GM12864 (cell line): ENCODE measurements at regions not wholly inside any gene's neighbourhood (a gene's known extent, or its start where the extent isn't known, plus 50 kb on each side); places are given as distances from the start of the nearest gene placed in this dataset.
"Not testable (repeated sequence)": the region's sequence is repeated elsewhere in the genome, so short reads cannot be mapped to it uniquely, and the experiment has no call there.

Experiments
- DNase-seq: peaks from one replicate; pipeline ENCODE4 v3.0.0-alpha.2; 2011; ENCODE audit warnings: low read depth
- H3K4me3 ChIP-seq: 2 replicates; pipeline ENCODE4 v1.5.1; 2011; ENCODE audit warnings: mild to moderate bottlenecking, low read depth, low read length, control low read depth
- TF ChIP-seq, protein P1 (sequence below): IDR thresholded peaks from 2 replicates; pipeline ENCODE4 v1.5.1; 2011; ENCODE audit warnings: low read depth, mild to moderate bottlenecking, moderate library complexity, low read length, control low read depth, inconsistent platforms; ENCODE audit errors: missing control alignments

DNA sequence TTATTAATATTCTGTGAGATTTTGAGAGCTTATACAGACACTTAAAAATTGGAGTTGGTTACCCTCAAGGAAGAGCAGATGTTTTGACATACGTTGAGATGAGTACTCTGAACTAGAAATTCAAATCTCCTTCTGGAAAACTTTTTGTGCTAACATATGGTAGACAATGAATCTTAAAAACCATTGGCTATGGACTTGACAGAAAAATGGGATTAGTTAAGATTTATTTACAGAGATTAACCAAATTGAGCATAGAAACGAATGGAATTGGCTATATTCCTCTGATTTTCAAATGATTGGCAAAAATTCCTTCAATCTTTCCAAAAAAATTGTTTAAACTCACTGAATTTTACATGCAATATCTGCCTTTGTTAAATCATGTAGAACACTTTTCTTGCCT is 1392.9 kb downstream of the BRINP3 start:
- DNase-seq: no peak
- H3K4me3 ChIP-seq: no peak overlapping the region
- TF ChIP-seq, protein P1, sequence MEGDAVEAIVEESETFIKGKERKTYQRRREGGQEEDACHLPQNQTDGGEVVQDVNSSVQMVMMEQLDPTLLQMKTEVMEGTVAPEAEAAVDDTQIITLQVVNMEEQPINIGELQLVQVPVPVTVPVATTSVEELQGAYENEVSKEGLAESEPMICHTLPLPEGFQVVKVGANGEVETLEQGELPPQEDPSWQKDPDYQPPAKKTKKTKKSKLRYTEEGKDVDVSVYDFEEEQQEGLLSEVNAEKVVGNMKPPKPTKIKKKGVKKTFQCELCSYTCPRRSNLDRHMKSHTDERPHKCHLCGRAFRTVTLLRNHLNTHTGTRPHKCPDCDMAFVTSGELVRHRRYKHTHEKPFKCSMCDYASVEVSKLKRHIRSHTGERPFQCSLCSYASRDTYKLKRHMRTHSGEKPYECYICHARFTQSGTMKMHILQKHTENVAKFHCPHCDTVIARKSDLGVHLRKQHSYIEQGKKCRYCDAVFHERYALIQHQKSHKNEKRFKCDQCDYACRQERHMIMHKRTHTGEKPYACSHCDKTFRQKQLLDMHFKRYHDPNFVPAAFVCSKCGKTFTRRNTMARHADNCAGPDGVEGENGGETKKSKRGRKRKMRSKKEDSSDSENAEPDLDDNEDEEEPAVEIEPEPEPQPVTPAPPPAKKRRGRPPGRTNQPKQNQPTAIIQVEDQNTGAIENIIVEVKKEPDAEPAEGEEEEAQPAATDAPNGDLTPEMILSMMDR: no peak

GRCh38 chr1:189103956-189104355 is 1373.7 kb downstream of the BRINP3 start:
- no peak overlapping the region for H3K4me3 ChIP-seq
- no peak for DNase-seq
- TF ChIP-seq, protein P1: no peak

GRCh38 chr1:189117072-189117770 is 1360.4 kb downstream of the BRINP3 start:
- no peak for DNase-seq
- no peak overlapping the region for H3K4me3 ChIP-seq
- TF ChIP-seq, protein P1: no peak

DNA sequence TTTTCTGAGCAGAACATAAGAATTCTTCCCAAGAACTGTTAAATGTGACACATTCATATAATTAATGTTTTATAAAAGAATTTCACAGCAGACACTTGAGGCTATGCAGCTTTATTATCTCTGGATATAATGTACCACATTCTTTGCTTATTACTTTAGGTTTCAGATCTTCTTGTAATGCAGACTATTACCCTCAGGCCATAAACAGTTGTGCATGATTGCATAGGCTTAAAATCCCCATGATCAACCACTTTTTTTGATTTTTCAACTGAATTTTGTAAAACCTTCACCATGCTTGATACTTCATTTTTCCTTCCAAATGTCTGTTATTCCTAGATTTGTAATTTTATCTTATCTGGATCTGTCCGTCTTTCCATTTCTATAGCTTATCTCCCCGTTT is 1355.7 kb downstream of the BRINP3 start:
- TF ChIP-seq, protein P1: no peak
- no peak for DNase-seq
- no peak overlapping the region for H3K4me3 ChIP-seq

DNA sequence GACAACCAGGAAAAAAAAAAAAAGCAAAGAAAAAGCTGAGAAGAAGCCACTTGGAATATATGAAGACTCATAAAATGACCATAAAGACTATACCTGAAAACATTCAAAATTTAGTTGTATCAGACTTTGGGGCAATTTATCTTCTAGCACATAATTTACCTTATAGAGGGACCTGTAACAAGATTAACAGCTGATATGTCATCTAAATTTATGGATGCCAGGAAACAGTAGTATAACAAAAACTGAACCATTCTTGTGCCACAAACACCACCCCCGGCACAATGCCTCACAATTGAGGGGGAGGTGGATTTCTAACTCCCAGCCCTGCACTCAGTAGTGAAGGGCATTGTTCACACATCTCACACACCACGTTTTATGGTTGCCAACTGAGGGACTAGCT is 1352.0 kb downstream of the BRINP3 start:
- no peak for DNase-seq
- TF ChIP-seq, protein P1: no peak
- H3K4me3 ChIP-seq: no peak overlapping the region

DNA sequence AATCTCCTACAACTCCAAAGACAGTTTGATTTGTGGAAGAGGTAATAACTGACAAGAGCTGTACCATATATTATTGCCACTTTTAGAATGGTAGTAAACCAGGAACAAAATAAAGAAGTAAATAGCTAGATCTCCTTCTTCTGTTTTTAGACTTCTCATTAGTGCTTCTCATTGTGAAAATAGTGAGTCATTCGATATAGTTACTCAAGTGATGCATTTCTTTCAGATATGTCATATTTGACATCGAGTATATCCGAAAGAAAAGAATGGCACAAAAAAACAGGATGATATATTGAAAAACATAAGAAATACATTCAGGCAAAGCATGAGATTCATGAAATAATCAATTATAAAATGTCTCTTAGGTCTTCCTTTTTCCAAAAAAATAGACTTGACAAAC is 1346.1 kb downstream of the BRINP3 start:
- DNase-seq: no peak
- no peak overlapping the region for H3K4me3 ChIP-seq
- TF ChIP-seq, protein P1: no peak

- H3K4me3 ChIP-seq, DNase-seq: not testable (repeated sequence)
Measured at GRCh38 chr1:189139748-189140147, 1337.9 kb downstream of the BRINP3 start.
